ENCODE measurements at regions not wholly inside any gene's neighbourhood (a gene's known extent, or its start where the extent isn't known, plus 50 kb on each side); places are given as distances from the start of the nearest gene placed in this dataset.

- Mint-ChIP-seq H3K27ac (peak overlapping the region; percentile 94), H3K9me3 (ENCODE audit: insufficient read depth) (no peaks in the 10 kb centered on the region), H3K4me3 (peak overlapping the region; percentile 94), H3K4me1 (peaks cover 57% of the 10 kb centered on the region), H3K27me3 (no peaks in the 10 kb centered on the region)
- no peak for ATAC-seq (ENCODE audit: low read depth)
- WGBS (ENCODE audit: insufficient coverage): no CpG with 5 or more reads among the region's 12 CpGs
- Histone ChIP-seq H2AFZ (ENCODE audit: insufficient read depth, low read depth, low read length, poor library complexity, severe bottlenecking) (peak overlapping the region; percentile 87), H3K9me3 (ENCODE audit: control extremely low read depth in 1 of 3, control insufficient read depth in 2 of 3, insufficient read depth in 1 of 3, low read length in 2 of 3) (no peaks in the 10 kb centered on the region), H3K4me2 (replicated peaks; ENCODE audit: low read depth, low read length, poor library complexity, severe bottlenecking) (peak overlapping the region; percentile 81), H3K79me2 (ENCODE audit: control insufficient read depth, insufficient read depth, low read length) (peaks cover 83% of the 10 kb centered on the region), H3K4me3 (ENCODE audit: control extremely low read depth in 1 of 5, extremely low read depth in 1 of 5, insufficient read depth in 1 of 5, low read depth in 2 of 5, low read length in 4 of 5) (peak overlapping the region; percentile 81 to 99 (median 94)), H3K27me3 (replicated peaks in 1 of 4; ENCODE audit: control extremely low read depth in 1 of 4, control insufficient read depth in 3 of 4, insufficient read depth in 4 of 4, low read length in 3 of 4) (no peaks in the 10 kb centered on the region), H4K20me1 (ENCODE audit: control insufficient read depth, insufficient read depth, low read length, poor library complexity, severe bottlenecking) (peaks cover 10% of the 10 kb centered on the region), H3K4me1 (ENCODE audit: control insufficient read depth in 2 of 2, insufficient read depth in 2 of 2, low read length in 2 of 2) (peaks cover 30 to 55% of the 10 kb centered on the region in 2 donors), H3K36me3 (replicated peaks in 1 of 2; ENCODE audit: control extremely low read depth in 1 of 2, control insufficient read depth in 1 of 2, extremely low read depth in 1 of 2, insufficient read depth in 2 of 2, low read length in 1 of 2) (no peaks in the 10 kb centered on the region), H3K27ac (ENCODE audit: low read length in 2 of 2) (peak overlapping the region; percentile 82 to 85), H3K9ac (ENCODE audit: low read length) (peak overlapping the region; percentile 91)
- CTCF ChIA-PET: interaction anchor here (1.1 to 10.4 kb wide), 6 partner anchors 49 to 832 kb away, joined by 4 to 195 read pairs (median 24); partner anchors contain the start of gene TRIM13
- intact Hi-C loops (cut with micrococcal nuclease): loop anchor here (5.0 kb wide), 5 partner anchors 102 to 558 kb away; partner anchors contain the start of gene SPRYD7
- POLR2A ChIA-PET: interaction anchor here (1.9 to 7.1 kb wide), 3 partner anchors 46 to 81 kb away, joined by 7 to 142 read pairs (median 60); partner anchors contain the start of gene TRIM13
- no peak for TF ChIP-seq CTCF (IDR thresholded peaks at IDR 0.05)
- no peak for DNase-seq
Measured at GRCh38 chr13:50079655-50080202, 64.5 kb downstream of the KCNRG start.

- Mint-ChIP-seq H3K4me1 (peaks cover 59% of the 10 kb centered on the region), H3K27ac (peak overlapping the region; percentile 94), H3K9me3 (ENCODE audit: insufficient read depth) (no peaks in the 10 kb centered on the region), H3K4me3 (peak overlapping the region; percentile 94), H3K27me3 (no peaks in the 10 kb centered on the region)
- TF ChIP-seq CTCF (IDR thresholded peaks at IDR 0.05): no peak
- TF ChIP-seq EZH2 (IDR thresholded peaks at IDR 0.05; ENCODE audit: borderline replicate concordance, insufficient read depth, low read depth, low read length, poor library complexity, severe bottlenecking): no peak
- peaks cover 33 to 57% of the 10 kb centered on the region in 2 donors for H3K4me1 ChIP-seq (ENCODE audit: control insufficient read depth in 2 of 2, insufficient read depth in 2 of 2, low read length in 2 of 2)
- ChIA-PET CTCF (interaction anchor here (0.6 to 10.4 kb wide), 11 partner anchors 27 to 831 kb away, joined by 3 to 195 read pairs (median 4); partner anchors contain the start of genes KPNA3 and TRIM13), POLR2A (interaction anchor here (0.6 to 7.1 kb wide), 7 partner anchors 45 to 815 kb away, joined by 3 to 142 read pairs (median 4); partner anchors contain the start of gene TRIM13)
- H3K36me3 ChIP-seq (replicated peaks in 1 of 2; ENCODE audit: control extremely low read depth in 1 of 2, control insufficient read depth in 1 of 2, extremely low read depth in 1 of 2, insufficient read depth in 2 of 2, low read length in 1 of 2): no peaks in the 10 kb centered on the region
- peak overlapping the region; percentile 81 for H3K4me2 ChIP-seq (replicated peaks; ENCODE audit: low read depth, low read length, poor library complexity, severe bottlenecking)
- ATAC-seq (ENCODE audit: low read depth) (no peak), DNase-seq (peak; percentile 71)
- H2AFZ ChIP-seq (ENCODE audit: insufficient read depth, low read depth, low read length, poor library complexity, severe bottlenecking): peak overlapping the region; percentile 87
- intact Hi-C loops (cut with micrococcal nuclease): loop anchor here (5.0 kb wide), 5 partner anchors 103 to 557 kb away; partner anchors contain the start of gene SPRYD7
- H3K27me3 ChIP-seq (replicated peaks in 1 of 4; ENCODE audit: control extremely low read depth in 1 of 4, control insufficient read depth in 3 of 4, insufficient read depth in 4 of 4, low read length in 3 of 4): no peaks in the 10 kb centered on the region
- H3K9me3 ChIP-seq (ENCODE audit: control extremely low read depth in 1 of 3, control insufficient read depth in 2 of 3, insufficient read depth in 1 of 3, low read length in 2 of 3): no peaks in the 10 kb centered on the region
- WGBS (ENCODE audit: insufficient coverage): 0% methylated on average over 18 of the region's 29 CpGs
- peak overlapping the region; percentile 82 to 85 for H3K27ac ChIP-seq (ENCODE audit: low read length in 2 of 2)
- H3K79me2 ChIP-seq (ENCODE audit: control insufficient read depth, insufficient read depth, low read length): peaks cover 83% of the 10 kb centered on the region
- H3K9ac ChIP-seq (ENCODE audit: low read length): peak overlapping the region; percentile 91
- H4K20me1 ChIP-seq (ENCODE audit: control insufficient read depth, insufficient read depth, low read length, poor library complexity, severe bottlenecking): peaks cover 10% of the 10 kb centered on the region
- peak overlapping the region; percentile 81 to 99 (median 94) for H3K4me3 ChIP-seq (ENCODE audit: control extremely low read depth in 1 of 5, extremely low read depth in 1 of 5, insufficient read depth in 1 of 5, low read depth in 2 of 5, low read length in 4 of 5)
Measured at GRCh38 chr13:50080203-50080910, 65.1 kb downstream of the KCNRG start.
